ENCODE measurements at regions not wholly inside any gene's neighbourhood (a gene's known extent, or its start where the extent isn't known, plus 50 kb on each side); places are given as distances from the start of the nearest gene placed in this dataset.

- ATAC-seq (replicated peaks): no peak
- Mint-ChIP-seq H3K36me3 (ENCODE audit: low read depth) (no peaks in the 10 kb centered on the region), H3K4me1 (no peaks in the 10 kb centered on the region), H3K9me3 (no peaks in the 10 kb centered on the region), H3K27ac (no peak overlapping the region), H3K4me3 (no peak overlapping the region), H3K27me3 (no peaks in the 10 kb centered on the region)
Observed at GRCh38 chr4:127145006-127145540, 487.7 kb upstream of the INTU start.

DNA sequence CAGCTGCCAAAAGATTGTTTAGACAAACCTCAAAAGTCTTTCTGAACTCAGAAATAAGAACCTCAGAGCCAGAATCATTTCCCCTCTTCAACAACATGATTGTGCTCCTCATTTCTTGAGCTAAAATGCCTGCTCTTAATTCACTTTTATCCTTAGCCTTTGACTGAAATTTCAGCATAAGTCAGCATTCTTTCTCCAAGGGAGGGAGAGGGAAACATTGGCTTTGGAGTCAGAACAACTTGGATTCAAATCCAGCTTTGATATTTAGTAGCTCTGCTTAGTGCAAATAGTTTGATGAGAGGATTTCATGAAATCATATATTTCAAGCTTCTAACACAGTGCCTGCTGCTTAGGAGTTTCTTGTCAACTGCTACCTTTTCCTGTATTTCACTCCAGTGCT is 484.6 kb upstream of the INTU start:
- no peak overlapping the region for H3K4me3 Mint-ChIP-seq
- H3K27ac Mint-ChIP-seq: no peak overlapping the region
- ATAC-seq (replicated peaks): no peak
- no peaks in the 10 kb centered on the region for H3K9me3 Mint-ChIP-seq
- H3K27me3 Mint-ChIP-seq: no peaks in the 10 kb centered on the region
- no peaks in the 10 kb centered on the region for H3K36me3 Mint-ChIP-seq (ENCODE audit: low read depth)
- H3K4me1 Mint-ChIP-seq: no peaks in the 10 kb centered on the region

DNA sequence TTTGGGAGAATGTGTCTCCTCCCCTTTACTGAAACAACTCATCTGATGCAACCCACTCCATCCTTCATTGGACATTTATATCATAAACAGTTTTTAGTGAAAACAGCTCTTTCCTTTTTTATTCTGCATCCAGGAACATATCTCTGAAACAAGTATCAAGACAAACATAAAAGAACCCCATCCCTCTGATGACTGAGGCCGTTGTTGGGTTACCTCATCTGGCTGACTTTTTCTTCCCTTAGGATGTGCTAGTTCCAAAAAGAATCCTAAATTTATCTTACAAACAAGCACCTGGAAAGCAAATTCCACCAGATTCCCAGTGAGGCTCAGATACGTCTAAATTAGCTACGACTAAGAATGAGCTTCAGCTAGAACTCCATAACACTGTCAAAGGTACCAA is 483.7 kb upstream of the INTU start:
- H3K27ac Mint-ChIP-seq: no peak overlapping the region
- H3K9me3 Mint-ChIP-seq: no peaks in the 10 kb centered on the region
- H3K27me3 Mint-ChIP-seq: no peaks in the 10 kb centered on the region
- ATAC-seq (replicated peaks): no peak
- no peaks in the 10 kb centered on the region for H3K36me3 Mint-ChIP-seq (ENCODE audit: low read depth)
- no peaks in the 10 kb centered on the region for H3K4me1 Mint-ChIP-seq
- no peak overlapping the region for H3K4me3 Mint-ChIP-seq

DNA sequence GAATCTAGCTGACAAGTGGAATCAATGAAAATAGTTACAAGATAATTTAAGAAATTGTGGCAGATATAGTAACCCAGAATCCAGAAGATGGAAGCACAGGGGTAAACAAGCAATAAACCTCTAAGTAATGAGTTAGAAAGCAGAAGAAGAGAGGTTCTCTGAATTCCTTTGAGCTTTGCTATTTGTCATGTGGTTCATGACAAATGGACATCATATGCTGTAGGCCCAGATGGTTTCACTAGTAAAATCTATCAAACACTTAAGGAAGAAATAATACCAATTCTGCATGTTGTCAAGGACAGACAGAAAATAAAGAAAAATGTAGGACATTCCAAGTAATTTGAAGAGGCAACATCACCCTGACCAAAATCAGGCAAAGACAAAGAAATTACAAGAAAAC is 480.8 kb upstream of the INTU start:
- no peaks in the 10 kb centered on the region for H3K27me3 Mint-ChIP-seq
- H3K9me3 Mint-ChIP-seq: no peaks in the 10 kb centered on the region
- no peaks in the 10 kb centered on the region for H3K4me1 Mint-ChIP-seq

GRCh38 chr4:127155116-127155515 is 477.6 kb upstream of the INTU start:
- no peak for ATAC-seq (replicated peaks)
- H3K36me3 Mint-ChIP-seq (ENCODE audit: low read depth): no peaks in the 10 kb centered on the region
- no peak overlapping the region for H3K27ac Mint-ChIP-seq

More for the DNA sequence above, 480.8 kb upstream of the INTU start:
- no peak for ATAC-seq (replicated peaks)
- Mint-ChIP-seq H3K36me3 (ENCODE audit: low read depth) (no peaks in the 10 kb centered on the region), H3K4me3 (no peak overlapping the region), H3K27ac (no peak overlapping the region)

GRCh38 chr4:127155555-127155954 is 477.2 kb upstream of the INTU start:
- no peak overlapping the region for H3K4me3 Mint-ChIP-seq
- H3K9me3 Mint-ChIP-seq: peaks cover 4% of the 10 kb centered on the region
- H3K36me3 Mint-ChIP-seq (ENCODE audit: low read depth): no peaks in the 10 kb centered on the region
- no peaks in the 10 kb centered on the region for H3K4me1 Mint-ChIP-seq
- no peaks in the 10 kb centered on the region for H3K27me3 Mint-ChIP-seq
- no peak for ATAC-seq (replicated peaks)
- H3K27ac Mint-ChIP-seq: no peak overlapping the region

More at GRCh38 chr4:127155116-127155515, 477.6 kb upstream of the INTU start:
- H3K4me3 Mint-ChIP-seq: no peak overlapping the region
- H3K27me3 Mint-ChIP-seq: no peaks in the 10 kb centered on the region
- no peaks in the 10 kb centered on the region for H3K4me1 Mint-ChIP-seq
- H3K9me3 Mint-ChIP-seq: peaks cover 4% of the 10 kb centered on the region

- ATAC-seq (replicated peaks): no peak
- Mint-ChIP-seq H3K9me3 (peaks cover 15% of the 10 kb centered on the region), H3K27me3 (no peaks in the 10 kb centered on the region), H3K4me1 (no peaks in the 10 kb centered on the region), H3K27ac (no peak overlapping the region), H3K36me3 (ENCODE audit: low read depth) (no peaks in the 10 kb centered on the region), H3K4me3 (no peak overlapping the region)
Observed at GRCh38 chr4:127162741-127163140, 470.0 kb upstream of the INTU start.

DNA sequence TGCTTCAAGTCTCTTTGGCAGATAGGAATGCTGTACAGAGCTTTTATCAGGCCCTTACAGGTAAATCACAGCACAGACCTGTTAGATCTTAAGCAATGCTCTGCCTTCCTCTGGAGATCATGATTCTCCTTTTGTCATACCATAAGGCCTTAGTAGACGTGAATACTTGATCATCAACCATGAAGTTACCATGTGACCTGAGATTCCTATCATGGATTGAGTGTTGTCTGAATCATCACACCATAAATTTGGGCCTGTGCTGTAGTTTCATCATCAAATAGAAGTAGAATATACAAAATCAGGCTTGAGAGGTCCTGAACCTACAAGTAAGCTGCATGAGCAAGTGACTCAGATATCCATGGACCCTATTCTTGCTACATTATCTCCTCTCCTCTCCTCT is 466.8 kb upstream of the INTU start:
- no peak overlapping the region for H3K27ac Mint-ChIP-seq
- H3K36me3 Mint-ChIP-seq (ENCODE audit: low read depth): no peaks in the 10 kb centered on the region
- no peak overlapping the region for H3K4me3 Mint-ChIP-seq
- ATAC-seq (replicated peaks): no peak
- peaks cover 18% of the 10 kb centered on the region for H3K9me3 Mint-ChIP-seq
- no peaks in the 10 kb centered on the region for H3K27me3 Mint-ChIP-seq
- no peaks in the 10 kb centered on the region for H3K4me1 Mint-ChIP-seq

DNA sequence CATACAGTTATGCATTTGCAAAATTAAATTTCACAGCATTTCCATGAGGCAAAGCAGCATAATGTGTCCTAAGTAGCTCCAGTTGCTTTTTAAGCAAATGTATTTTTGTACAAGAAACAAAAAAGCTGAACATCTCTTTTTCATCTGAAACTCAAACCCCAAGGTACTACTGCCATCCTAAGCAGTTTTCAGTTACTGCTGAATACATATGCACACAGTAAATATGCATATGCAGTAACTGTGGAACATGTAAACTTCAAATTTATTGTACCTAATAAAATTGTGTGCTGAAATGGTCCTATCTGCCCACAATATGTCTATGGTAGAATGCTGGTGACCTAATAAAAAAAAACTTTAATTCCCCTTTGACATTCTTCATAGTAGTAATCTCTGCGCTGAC is 458.6 kb upstream of the INTU start:
- no peaks in the 10 kb centered on the region for H3K4me1 Mint-ChIP-seq
- H3K27me3 Mint-ChIP-seq: no peaks in the 10 kb centered on the region
- peaks cover 4% of the 10 kb centered on the region for H3K9me3 Mint-ChIP-seq
- H3K27ac Mint-ChIP-seq: no peak overlapping the region
- ATAC-seq (replicated peaks): no peak
- no peak overlapping the region for H3K4me3 Mint-ChIP-seq
- no peaks in the 10 kb centered on the region for H3K36me3 Mint-ChIP-seq (ENCODE audit: low read depth)

DNA sequence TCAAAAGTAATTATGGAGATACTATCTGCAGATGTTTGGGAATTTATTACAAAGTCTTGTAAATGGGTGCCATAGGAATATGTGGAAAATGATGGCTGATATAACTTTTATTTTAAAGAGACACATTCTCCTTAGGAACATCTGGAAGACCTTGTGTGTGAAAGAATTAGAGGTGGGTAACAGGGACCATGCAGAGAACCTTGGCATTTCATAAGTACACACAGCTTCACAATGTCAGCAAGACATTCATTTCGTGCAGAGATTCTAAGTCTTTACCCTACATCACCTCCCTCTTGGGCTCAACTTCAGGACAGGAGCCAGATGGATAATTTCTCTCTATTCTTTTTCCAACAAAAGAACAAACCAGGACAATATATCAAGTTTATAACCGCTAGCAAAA is 458.1 kb upstream of the INTU start:
- Mint-ChIP-seq H3K27ac (no peak overlapping the region), H3K4me3 (no peak overlapping the region), H3K36me3 (ENCODE audit: low read depth) (no peaks in the 10 kb centered on the region), H3K9me3 (peaks cover under 1% of the 10 kb centered on the region), H3K27me3 (no peaks in the 10 kb centered on the region), H3K4me1 (no peaks in the 10 kb centered on the region)
- no peak for ATAC-seq (replicated peaks)

DNA sequence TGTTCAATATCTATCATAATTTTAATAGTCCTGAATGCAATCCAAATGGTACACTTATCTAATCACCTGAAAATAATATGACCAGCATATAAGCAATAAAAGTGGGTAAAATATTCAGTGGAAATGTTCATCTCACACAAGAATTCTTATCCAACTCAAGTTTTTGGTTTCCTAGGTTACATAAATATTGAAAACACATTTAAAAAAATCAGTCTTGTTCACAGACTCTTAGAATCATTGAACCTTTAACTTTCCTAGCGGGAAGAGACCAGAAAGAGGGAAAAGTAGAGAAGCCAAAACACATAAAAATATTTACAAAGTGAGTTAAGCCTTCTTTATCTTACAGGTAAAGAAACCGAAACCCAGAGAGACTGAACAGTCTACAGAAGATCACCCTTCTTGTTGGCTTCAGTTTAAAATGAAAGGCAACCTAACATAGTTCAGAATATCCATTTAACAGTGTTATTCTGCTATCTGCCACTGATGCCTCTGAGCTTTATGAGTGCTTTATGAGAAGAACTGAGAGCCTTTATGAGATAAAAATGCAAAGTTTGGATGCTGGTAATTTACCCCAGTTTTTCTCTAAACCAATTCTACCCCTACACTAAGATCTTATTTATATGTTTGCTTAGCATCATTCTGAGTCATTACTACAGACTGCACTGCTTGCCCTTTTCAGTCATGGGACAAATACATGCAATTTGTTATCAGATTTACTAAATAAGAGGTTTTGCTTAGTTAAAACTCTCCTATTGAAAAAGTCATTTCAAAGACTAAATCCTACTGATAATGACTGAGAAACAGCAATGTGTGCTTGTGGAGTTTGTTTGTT is 453.3 kb upstream of the INTU start:
- H3K27me3 Mint-ChIP-seq: no peaks in the 10 kb centered on the region
- no peak overlapping the region for H3K4me3 Mint-ChIP-seq
- H3K27ac Mint-ChIP-seq: no peak overlapping the region
- peaks cover 10% of the 10 kb centered on the region for H3K9me3 Mint-ChIP-seq
- no peaks in the 10 kb centered on the region for H3K4me1 Mint-ChIP-seq
- H3K36me3 Mint-ChIP-seq (ENCODE audit: low read depth): no peaks in the 10 kb centered on the region
- ATAC-seq (replicated peaks): no peak

GRCh38 chr4:127181001-127181400 is 451.8 kb upstream of the INTU start:
- ATAC-seq (replicated peaks): no peak
- Mint-ChIP-seq H3K27ac (no peak overlapping the region), H3K9me3 (peaks cover 10% of the 10 kb centered on the region), H3K4me3 (no peak overlapping the region), H3K4me1 (no peaks in the 10 kb centered on the region), H3K36me3 (ENCODE audit: low read depth) (no peaks in the 10 kb centered on the region), H3K27me3 (no peaks in the 10 kb centered on the region)

- H3K36me3 Mint-ChIP-seq (ENCODE audit: low read depth): no peaks in the 10 kb centered on the region
- ATAC-seq (replicated peaks): no peak
- H3K9me3 Mint-ChIP-seq: peaks cover 10% of the 10 kb centered on the region
- H3K27me3 Mint-ChIP-seq: no peaks in the 10 kb centered on the region
- no peak overlapping the region for H3K4me3 Mint-ChIP-seq
- no peaks in the 10 kb centered on the region for H3K4me1 Mint-ChIP-seq
- H3K27ac Mint-ChIP-seq: no peak overlapping the region
Observed at GRCh38 chr4:127182687-127183086, 450.1 kb upstream of the INTU start.

- Mint-ChIP-seq H3K27ac (no peak overlapping the region), H3K36me3 (ENCODE audit: low read depth) (no peaks in the 10 kb centered on the region), H3K4me1 (no peaks in the 10 kb centered on the region), H3K27me3 (no peaks in the 10 kb centered on the region), H3K9me3 (peaks cover 9% of the 10 kb centered on the region), H3K4me3 (no peak overlapping the region)
- no peak for ATAC-seq (replicated peaks)
Observed at GRCh38 chr4:127188847-127189246, 443.9 kb upstream of the INTU start.

- peaks cover 9% of the 10 kb centered on the region for H3K9me3 Mint-ChIP-seq
- no peaks in the 10 kb centered on the region for H3K36me3 Mint-ChIP-seq (ENCODE audit: low read depth)
- H3K4me1 Mint-ChIP-seq: no peaks in the 10 kb centered on the region
- H3K4me3 Mint-ChIP-seq: no peak overlapping the region
- no peak overlapping the region for H3K27ac Mint-ChIP-seq
- H3K27me3 Mint-ChIP-seq: no peaks in the 10 kb centered on the region
- ATAC-seq (replicated peaks): no peak
Observed at GRCh38 chr4:127194281-127194680, 438.5 kb upstream of the INTU start.
